PC-9 (cell line): ENCODE measurements at regions not wholly inside any gene's neighbourhood (a gene's known extent, or its start where the extent isn't known, plus 50 kb on each side); places are given as distances from the start of the nearest gene placed in this dataset.

Experiments used
- CTCF ChIP-seq: fragments of 200-600 bp; sonication (generic); conservative IDR thresholded peaks from 2 replicates; pipeline ENCODE4 v1.6.1; 2017; ENCODE audit warnings: mixed run types, antibody characterized with exemption, mild to moderate bottlenecking, moderate library complexity
- EZH2 ChIP-seq: fragments of 200-600 bp; sonication (generic); IDR thresholded peaks from 2 replicates; pipeline ENCODE4 v1.8.0; 2017; ENCODE audit warnings: antibody characterized with exemption, low read depth

DNA sequence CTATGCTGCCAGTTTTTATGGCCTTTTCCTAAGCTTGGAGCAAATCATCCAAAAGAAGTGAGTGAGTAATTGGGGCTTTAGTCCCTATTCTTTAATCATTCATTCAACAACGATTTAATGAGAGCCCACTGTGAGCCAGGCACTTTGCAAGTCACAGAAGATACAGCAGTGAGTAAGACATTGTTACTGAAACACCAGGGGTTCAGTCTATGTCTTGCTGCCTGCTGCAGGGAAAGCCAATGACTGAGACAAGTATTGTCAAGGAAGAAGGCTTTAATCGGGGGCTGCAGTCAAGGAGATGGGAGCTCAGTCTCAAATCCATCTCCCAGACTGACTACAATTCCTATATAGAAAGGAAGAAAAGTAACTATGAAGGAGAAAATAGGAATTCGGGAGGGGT, 228.3 kb downstream of the FAM181B start:
- TF ChIP-seq CTCF (no peak), EZH2 (no peak)
